Upper lobe of right lung (tissue), 1 donor: ENCODE measurements at regions not wholly inside any gene's neighbourhood (a gene's known extent, or its start where the extent isn't known, plus 50 kb on each side); places are given as distances from the start of the nearest gene placed in this dataset.
"Not testable (repeated sequence)": the region's sequence is repeated elsewhere in the genome, so short reads cannot be mapped to it uniquely, and the experiment has no call there.

Experiments used
- ATAC-seq: fragments of 200-7000 bp; cut with Tn5 transposase; one replicate; pipeline ENCODE4 v1.9.1; 2020; ENCODE audit warnings: mild to moderate bottlenecking, moderate library complexity
- DNase-seq: peaks from one replicate; pipeline ENCODE4 v3.0.0-alpha.2; 2020
- H3K27ac ChIP-seq: fragments of 200-600 bp; one replicate; pipeline ENCODE4 v1.8.0; 2022
- H3K27me3 ChIP-seq: fragments of 200-600 bp; one replicate; pipeline ENCODE4 v1.8.0; 2022; ENCODE audit warnings: mild to moderate bottlenecking
- H3K36me3 ChIP-seq: fragments of 200-600 bp; one replicate; pipeline ENCODE4 v1.8.0; 2022
- H3K4me1 ChIP-seq: fragments of 200-600 bp; one replicate; pipeline ENCODE4 v1.8.0; 2022
- H3K4me3 ChIP-seq: fragments of 200-600 bp; one replicate; pipeline ENCODE4 v1.8.0; 2022; ENCODE audit warnings: mild to moderate bottlenecking
- H3K9me3 ChIP-seq: fragments of 200-600 bp; one replicate; pipeline ENCODE4 v1.8.0; 2022
- CTCF ChIP-seq: fragments of 200-600 bp; IDR thresholded peaks from one replicate; pipeline ENCODE4 v1.8.0; 2022; ENCODE audit warnings: antibody characterized with exemption
- intact Hi-C: fragments of 100-400 bp; cut with DNase I; formaldehyde crosslinking; loops from one replicate; pipeline ENCODE4 v1.11.0; 2022
- donor health status: DM: no; HTN: yes; CAD: no; lungs with severe emphysema.

- ATAC-seq, result no peak
- H3K9me3 ChIP-seq, result no peaks in the 10 kb centered on the region
- intact Hi-C loops, result no loop called here
- no peak for DNase-seq
- no peak for TF ChIP-seq CTCF
- no peak overlapping the region for H3K27ac ChIP-seq
- no peak overlapping the region for H3K4me3 ChIP-seq
- H3K4me1 ChIP-seq, result no peaks in the 10 kb centered on the region
- H3K36me3 ChIP-seq, result no peaks in the 10 kb centered on the region
- H3K27me3 ChIP-seq, result no peaks in the 10 kb centered on the region
Observed at GRCh38 chr9:22170556-22170955, 161.5 kb upstream of the CDKN2B start.

GRCh38 chr9:22170990-22171670, 162.0 kb upstream of the CDKN2B start:
- Histone ChIP-seq H3K27ac (no peak overlapping the region), H3K36me3 (no peaks in the 10 kb centered on the region), H3K4me1 (no peaks in the 10 kb centered on the region), H3K9me3 (no peaks in the 10 kb centered on the region), H3K4me3 (no peak overlapping the region), H3K27me3 (no peaks in the 10 kb centered on the region)
- DNase-seq (no peak), ATAC-seq (no peak)
- intact Hi-C loops, result no loop called here
- no peak for TF ChIP-seq CTCF

GRCh38 chr9:22171691-22172090, 162.6 kb upstream of the CDKN2B start:
- intact Hi-C loops, result no loop called here

GRCh38 chr9:22173908-22174307, 164.8 kb upstream of the CDKN2B start:
- H3K27ac ChIP-seq, result no peak overlapping the region
- intact Hi-C loops, result no loop called here
- DNase-seq (no peak), ATAC-seq (no peak)
- H3K9me3 ChIP-seq, result no peaks in the 10 kb centered on the region
- no peaks in the 10 kb centered on the region for H3K27me3 ChIP-seq
- H3K4me3 ChIP-seq, result no peak overlapping the region
- H3K4me1 ChIP-seq, result no peaks in the 10 kb centered on the region
- TF ChIP-seq CTCF, result no peak
- H3K36me3 ChIP-seq, result no peaks in the 10 kb centered on the region

More at GRCh38 chr9:22171691-22172090, 162.6 kb upstream of the CDKN2B start:
- Histone ChIP-seq H3K4me3 (no peak overlapping the region), H3K27ac (no peak overlapping the region), H3K4me1 (no peaks in the 10 kb centered on the region), H3K36me3 (no peaks in the 10 kb centered on the region), H3K27me3 (no peaks in the 10 kb centered on the region), H3K9me3 (no peaks in the 10 kb centered on the region)
- DNase-seq, result no peak
- no peak for TF ChIP-seq CTCF
- no peak for ATAC-seq

GRCh38 chr9:22175972-22176545, 167.0 kb upstream of the CDKN2B start:
- H3K9me3 ChIP-seq, result no peaks in the 10 kb centered on the region
- H3K4me1 ChIP-seq, result no peaks in the 10 kb centered on the region
- intact Hi-C loops, result no loop called here
- no peak overlapping the region for H3K27ac ChIP-seq
- no peak for DNase-seq
- H3K4me3 ChIP-seq, result no peak overlapping the region
- TF ChIP-seq CTCF, result no peak
- no peak for ATAC-seq
- no peaks in the 10 kb centered on the region for H3K27me3 ChIP-seq
- H3K36me3 ChIP-seq, result no peaks in the 10 kb centered on the region

- H3K36me3 ChIP-seq, H3K4me3 ChIP-seq, H3K4me1 ChIP-seq, ATAC-seq, H3K9me3 ChIP-seq, intact Hi-C loops, H3K27ac ChIP-seq, H3K27me3 ChIP-seq, DNase-seq: not testable (repeated sequence)
Observed at GRCh38 chr9:22181021-22181420, 171.9 kb upstream of the CDKN2B start.
